Right renal cortex interstitium (tissue), 3 donors: ENCODE measurements at regions not wholly inside any gene's neighbourhood (a gene's known extent, or its start where the extent isn't known, plus 50 kb on each side); places are given as distances from the start of the nearest gene placed in this dataset.

Source experiments
- DNase-seq, 3 donors: peaks; one replicate each; pipeline ENCODE4 v3.0.0-alpha.2; 2013; ENCODE audit warnings: low read depth in 3 of 3, low spot score in 2 of 3

- DNase-seq: no peak
Measured at GRCh38 chr1:229114315-229114714, 156.6 kb upstream of the RAB4A start.

DNA sequence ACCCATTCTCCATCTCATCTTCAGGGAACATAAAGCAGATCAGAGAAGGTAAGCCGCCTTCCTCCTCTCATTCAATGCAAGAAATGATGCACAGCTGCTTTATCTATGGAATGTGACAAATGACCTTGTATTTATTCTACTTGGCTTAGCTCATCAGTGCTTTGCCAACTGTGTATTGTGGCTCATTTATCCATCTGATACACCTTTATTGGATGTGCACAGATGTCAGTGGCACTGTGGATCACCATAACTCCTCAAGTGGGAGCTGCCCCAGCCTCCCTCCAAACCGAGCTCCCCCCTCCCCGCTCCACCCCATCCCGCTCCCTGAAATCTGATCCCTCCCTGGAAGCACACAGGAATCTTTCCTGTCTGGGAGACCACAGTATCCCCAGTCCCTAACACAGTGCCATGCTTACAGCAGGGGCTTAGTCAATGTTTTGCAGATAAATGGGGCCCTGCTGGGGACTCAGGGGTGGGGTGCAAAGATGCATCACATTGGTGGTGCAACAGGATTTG is 156.0 kb upstream of the RAB4A start:
- no peak for DNase-seq

DNA sequence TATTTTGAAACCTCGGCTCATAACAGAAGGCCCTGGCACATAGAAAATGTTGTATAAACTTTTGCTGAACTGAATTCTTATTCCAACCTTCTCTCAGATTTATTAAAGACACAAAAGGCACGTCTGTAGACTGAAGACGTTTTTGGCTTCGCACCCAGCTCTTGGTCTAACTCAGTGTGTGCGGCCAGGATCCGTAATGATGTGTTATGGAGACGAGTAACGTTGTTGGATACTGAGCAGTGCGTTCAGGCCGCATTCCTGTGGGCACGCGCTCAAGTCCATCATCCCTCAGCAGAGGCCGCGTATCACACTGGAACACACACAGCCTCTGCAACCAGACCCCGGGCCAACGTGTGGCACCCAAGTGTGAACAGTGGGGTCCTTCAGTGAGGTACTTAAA is 154.8 kb upstream of the RAB4A start:
- no peak for DNase-seq

- DNase-seq: no peak
Measured at GRCh38 chr1:229117664-229118300, 153.1 kb upstream of the RAB4A start.

DNA sequence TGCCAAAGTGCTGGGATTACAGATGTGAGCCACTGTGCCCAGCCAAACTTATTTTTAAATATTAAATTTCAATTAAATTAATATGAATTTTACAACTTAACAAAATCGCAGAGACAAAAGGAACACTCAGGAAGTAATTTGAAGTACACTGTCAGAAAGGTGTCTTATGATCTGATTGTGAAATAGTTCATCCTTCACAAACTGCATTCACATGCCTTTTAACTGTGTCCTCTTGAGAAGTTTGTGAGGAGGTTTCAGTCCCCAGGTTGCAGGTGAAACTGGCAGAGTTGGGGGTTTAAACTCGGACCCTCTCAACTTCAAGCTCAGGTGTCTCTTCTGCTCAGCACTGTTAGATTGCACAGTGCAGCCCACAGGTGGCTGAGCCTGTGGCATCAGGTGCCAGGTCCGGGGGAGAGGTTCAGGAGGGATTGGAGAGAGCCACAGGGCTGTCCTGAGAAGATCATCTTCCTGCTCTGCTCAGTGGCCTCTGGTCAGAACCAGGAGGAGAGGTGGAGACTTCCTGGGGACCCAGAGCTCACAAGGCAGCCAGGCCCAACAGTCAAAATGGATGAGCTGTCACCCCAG is 152.3 kb upstream of the RAB4A start:
- no peak for DNase-seq

DNA sequence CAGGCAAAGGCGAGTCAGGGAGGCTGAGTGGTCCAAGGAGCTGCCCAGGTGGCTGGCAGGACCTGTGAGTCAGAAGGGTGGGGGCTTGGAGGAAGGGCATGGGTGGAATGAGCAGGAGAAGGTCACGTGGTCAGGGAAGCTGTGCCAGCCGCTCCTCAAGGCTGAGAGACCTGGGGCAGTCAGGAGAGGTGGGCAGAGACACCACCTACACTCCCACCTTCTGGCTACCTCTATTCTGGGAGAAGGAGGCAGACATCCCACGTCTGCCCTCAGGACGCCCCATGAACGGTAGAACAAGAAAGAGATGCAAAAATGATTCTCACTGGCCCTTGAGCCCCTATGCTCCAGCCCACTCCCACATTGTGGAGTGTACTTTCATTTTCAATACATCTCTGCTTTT is 151.8 kb upstream of the RAB4A start:
- DNase-seq: no peak

GRCh38 chr1:229119876-229120275 is 151.0 kb upstream of the RAB4A start:
- no peak for DNase-seq

- DNase-seq: no peak
Measured at GRCh38 chr1:229121845-229122436, 149.0 kb upstream of the RAB4A start.

GRCh38 chr1:229122606-229123005 is 148.3 kb upstream of the RAB4A start:
- no peak for DNase-seq

DNA sequence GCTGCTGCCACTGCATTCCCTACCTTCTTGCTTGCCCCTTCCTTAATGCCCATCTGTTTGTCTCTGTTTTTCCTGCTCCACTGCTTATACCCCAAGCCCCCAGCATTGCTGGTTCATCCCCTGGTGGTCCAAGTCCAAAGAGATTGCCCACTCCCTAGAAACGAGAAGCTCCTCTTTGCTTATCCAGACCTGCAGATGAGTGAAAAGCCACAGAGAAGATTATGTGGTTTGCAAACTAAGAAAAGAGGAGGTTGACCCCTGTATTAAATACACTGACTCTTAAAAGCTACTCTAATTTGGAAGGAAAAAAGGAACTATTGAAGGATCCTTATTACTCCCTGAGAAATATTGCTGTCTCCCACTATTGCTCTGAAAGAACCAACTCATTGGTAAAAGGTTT is 146.8 kb upstream of the RAB4A start:
- DNase-seq: no peak

GRCh38 chr1:229124520-229125124 is 146.3 kb upstream of the RAB4A start:
- no peak for DNase-seq

DNA sequence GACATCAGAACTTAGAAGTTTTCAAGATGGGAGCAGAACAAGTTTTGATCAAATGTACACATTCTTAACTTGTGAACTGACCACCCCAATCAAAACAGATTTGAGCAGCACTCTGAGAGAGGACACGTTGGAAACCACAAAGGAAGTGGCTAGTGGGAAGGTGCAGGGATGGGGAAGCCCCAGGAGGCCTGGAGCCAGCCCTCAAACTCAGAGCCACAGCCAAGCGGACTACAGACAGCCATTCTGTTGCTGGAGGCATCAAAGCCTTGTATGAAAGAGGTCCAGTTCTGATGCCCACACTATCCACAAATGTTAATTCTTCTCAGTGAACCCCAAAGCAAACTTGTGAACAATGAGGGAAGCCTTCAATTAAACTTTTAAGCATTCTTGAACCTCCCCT is 143.6 kb upstream of the RAB4A start:
- DNase-seq: no peak

DNA sequence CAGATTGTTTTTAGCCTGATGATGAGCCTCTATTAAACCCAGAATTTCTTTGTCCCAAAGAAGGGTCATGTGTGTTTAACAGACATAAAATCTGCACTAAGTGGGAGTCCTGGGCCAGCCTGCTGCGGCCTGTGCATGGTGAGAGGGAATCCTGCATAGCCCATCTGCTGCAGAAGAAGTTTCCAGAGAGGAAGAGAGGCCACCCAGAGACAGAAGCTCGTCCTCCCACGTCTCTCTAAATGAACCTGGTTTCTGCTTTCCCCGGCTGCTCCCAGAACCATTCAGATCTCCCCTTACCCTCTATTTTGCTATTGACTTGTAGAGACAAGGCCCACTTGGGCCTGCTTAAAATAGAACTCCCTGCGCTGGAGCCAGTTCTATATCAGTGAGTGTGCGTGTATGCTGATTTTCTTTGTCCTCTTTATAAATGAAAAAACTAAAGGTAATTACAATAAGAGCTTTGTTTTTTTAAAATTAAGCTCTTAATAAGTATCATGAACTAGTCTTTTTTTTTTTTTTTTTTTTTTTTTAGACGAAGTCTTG is 142.8 kb upstream of the RAB4A start:
- no peak for DNase-seq

GRCh38 chr1:229129301-229130027 is 141.4 kb upstream of the RAB4A start:
- no peak for DNase-seq

DNA sequence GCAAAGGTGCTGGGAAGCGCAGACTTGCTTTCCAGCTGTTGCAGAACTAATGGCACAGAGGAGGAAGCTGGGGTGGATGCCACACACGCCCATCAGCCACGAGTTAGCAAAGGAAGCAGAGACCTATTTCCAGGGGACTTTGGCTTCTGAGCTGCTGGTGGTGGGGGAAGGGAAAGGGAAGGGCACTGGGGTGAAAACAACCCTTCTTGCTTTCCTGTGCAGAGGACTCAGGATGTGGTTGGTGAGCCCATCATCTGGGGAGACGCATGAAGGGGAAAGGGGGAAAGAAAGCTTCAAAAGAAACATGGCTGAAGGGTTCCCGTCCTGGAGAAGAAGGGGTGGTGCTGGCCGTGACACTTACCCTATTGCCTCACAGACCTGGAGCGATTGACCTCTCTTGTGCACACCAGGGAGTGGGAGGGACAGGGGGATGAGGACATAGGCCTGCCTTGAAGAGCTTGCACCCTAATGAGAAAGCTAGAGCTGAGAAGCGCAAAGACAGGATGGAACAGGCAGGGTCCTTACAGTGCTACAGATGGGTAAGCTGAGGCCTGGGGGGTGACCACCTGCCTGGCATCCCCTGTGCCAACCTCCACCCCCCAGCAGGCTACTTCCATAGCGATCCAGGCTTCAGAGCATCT is 140.8 kb upstream of the RAB4A start:
- DNase-seq: no peak

DNA sequence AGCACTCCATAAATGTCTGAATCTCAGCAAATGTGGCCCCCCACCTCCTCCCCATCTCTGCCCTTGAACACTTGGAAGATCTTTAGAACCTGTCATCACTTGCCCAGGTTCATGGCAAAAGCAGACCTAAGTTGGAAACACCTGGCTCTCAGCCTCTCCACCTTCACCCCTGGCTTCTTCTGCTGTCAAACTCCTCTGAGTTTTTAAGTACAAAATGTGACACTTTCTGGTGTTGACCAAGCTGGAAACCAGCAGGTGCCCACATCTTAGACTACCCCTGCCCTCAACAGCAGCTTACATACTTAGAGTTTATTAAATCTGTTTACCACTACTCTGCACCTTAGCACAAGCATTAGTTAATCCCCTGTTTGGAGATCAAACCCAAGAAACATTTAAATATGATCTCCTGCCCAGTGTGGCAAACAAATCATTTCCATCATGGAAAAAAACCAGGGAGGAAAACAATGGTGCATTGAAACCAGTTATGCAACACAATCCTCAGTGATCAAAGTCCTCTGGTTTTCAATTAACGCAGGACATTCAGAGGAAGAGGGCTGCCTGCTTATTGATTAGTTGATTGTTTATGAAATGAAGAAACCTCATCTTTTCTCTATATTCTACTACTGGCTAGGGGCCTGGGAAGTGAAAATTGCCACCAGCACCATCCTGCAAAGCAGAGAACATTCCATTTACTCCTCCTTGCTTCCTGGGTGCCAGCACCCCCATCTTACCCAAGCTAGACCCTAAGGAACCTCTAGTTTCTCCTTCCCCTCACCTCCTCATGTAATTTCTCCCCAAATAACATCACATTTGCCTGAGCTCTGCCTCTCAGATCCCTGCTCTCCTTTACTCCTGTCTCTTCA is 139.4 kb upstream of the RAB4A start:
- no peak for DNase-seq

DNA sequence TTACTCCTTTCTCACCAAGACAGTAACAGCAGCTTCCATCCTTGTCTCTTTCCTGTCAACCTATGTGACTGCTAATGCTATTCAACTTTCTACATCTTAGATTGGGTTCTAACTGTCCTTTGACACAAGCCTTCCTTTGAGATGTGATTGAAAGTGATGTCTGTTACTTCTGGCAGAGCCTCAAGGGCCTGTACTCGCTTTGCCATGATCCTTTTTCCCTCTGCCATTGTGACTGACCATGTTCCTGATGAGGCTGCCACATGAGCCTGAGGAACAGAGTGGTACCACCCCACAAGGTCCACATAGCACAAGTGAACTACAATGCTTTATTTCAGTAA is 138.8 kb upstream of the RAB4A start:
- DNase-seq: no peak

DNA sequence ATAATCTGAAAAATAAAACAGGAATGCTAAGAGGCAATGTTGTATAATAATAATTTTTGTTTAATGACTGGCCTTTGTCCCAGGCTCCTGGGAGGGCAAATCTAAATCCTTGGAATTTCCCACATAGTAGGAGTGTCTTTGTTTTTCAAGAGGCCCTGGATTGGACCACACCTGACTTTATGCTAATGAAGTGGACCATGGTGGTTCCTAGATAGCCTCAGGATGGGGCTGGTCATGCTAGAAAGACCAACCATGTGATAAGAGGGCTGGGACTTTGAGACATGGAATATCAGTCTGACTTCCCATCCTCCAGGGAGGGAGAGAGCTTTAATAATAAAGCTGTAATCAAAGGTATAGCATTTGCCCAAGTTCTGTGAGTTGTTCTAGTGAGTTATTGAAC is 138.2 kb upstream of the RAB4A start:
- no peak for DNase-seq

- no peak for DNase-seq
Measured at GRCh38 chr1:229133151-229133550, 137.8 kb upstream of the RAB4A start.

GRCh38 chr1:229133811-229134210 is 137.1 kb upstream of the RAB4A start:
- no peak for DNase-seq
